Astrocyte (in vitro differentiated cells and primary cell): ENCODE measurements at regions not wholly inside any gene's neighbourhood (a gene's known extent, or its start where the extent isn't known, plus 50 kb on each side); places are given as distances from the start of the nearest gene placed in this dataset.

Experiments used
- EZH2 ChIP-seq: IDR thresholded peaks from 2 replicates; pipeline ENCODE4 v1.6.1; 2012; ENCODE audit warnings: mild to moderate bottlenecking, low read length, inconsistent platforms; ENCODE audit not compliant: insufficient read depth
- TF ChIP-seq, protein P1 (sequence below): IDR thresholded peaks from 2 replicates; pipeline ENCODE4 v1.5.1; 2011; ENCODE audit warnings: low read depth, mild to moderate bottlenecking, inconsistent platforms, low read length, moderate library complexity; ENCODE audit not compliant: insufficient read depth

DNA sequence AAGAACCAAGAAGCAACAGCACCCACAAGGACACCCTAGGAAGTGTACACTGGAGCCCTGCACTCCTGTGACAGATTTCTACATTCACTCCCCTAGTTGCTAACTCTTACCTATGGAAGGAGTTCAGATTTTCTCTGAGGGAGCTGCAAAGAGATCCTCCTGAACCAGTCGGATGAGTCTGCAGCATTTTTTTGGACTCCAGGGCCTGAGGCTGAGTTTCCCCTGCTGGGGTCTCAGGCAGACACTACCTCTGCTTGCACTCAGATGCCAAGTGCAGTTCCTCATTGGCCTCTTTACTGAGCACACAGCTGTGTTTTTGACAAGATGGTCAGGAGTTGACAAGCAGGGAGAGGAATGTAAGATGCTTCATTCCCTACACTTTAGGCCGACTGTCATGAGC lies 153.2 kb upstream of the RBM19 start:
- TF ChIP-seq, protein P1, sequence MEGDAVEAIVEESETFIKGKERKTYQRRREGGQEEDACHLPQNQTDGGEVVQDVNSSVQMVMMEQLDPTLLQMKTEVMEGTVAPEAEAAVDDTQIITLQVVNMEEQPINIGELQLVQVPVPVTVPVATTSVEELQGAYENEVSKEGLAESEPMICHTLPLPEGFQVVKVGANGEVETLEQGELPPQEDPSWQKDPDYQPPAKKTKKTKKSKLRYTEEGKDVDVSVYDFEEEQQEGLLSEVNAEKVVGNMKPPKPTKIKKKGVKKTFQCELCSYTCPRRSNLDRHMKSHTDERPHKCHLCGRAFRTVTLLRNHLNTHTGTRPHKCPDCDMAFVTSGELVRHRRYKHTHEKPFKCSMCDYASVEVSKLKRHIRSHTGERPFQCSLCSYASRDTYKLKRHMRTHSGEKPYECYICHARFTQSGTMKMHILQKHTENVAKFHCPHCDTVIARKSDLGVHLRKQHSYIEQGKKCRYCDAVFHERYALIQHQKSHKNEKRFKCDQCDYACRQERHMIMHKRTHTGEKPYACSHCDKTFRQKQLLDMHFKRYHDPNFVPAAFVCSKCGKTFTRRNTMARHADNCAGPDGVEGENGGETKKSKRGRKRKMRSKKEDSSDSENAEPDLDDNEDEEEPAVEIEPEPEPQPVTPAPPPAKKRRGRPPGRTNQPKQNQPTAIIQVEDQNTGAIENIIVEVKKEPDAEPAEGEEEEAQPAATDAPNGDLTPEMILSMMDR: no peak
- no peak for TF ChIP-seq EZH2
